GM19238 (cell line): ENCODE measurements at regions not wholly inside any gene's neighbourhood (a gene's known extent, or its start where the extent isn't known, plus 50 kb on each side); places are given as distances from the start of the nearest gene placed in this dataset.

ENCODE experiments used
- DNase-seq: peaks from one replicate; pipeline ENCODE4 v3.0.0; 2011; ENCODE audit warnings: low spot score; ENCODE audit not compliant: insufficient read length

DNA sequence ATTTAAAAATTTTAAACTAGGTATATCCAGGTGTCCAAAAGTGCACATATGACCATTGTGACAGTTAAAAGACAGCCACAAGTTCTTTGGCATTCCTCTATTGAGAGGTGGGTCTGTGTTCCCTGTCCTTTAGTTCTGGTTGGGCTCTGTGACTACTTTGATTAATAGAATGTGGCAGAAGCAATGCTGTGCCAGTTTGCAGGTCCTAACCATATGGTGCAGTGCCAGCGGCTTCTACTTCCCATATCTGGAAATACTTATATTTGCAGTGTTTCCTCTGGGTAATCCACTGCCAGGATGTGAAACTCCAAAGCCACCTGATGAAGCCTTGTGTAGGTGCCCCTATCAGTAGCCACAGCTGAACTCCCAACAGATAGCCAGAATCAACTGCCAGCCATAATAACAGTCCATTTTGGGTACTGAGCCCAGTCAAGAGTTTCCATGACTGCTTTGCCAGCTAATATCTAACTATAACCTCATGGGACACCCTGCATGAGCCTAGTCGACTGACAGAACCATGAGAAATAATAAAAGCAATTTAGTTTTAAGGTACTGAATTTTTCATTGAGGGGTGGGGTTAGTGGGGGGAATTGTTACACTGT, 361.0 kb upstream of the SEMA6A start:
- DNase-seq, result no peak

DNA sequence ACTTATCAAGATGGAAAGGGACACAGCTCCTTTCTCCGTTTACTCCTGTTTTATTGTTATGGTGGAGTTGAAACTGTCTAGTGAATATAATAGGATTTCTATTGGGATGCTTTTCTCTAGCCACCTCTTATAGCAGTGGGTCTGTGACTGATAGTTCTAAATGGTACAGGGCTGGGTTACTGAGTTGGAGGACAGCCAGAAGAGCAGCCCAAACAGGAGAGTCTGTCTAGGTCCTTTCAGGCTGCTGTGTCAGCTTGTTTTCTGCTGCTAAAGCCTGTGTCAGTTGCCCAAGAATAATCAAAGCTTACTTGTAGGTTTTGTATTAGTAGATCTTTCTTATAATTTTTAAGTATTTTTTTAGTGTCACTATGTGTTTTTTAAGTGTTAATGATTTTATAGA, 356.0 kb upstream of the SEMA6A start:
- DNase-seq, result no peak

DNA sequence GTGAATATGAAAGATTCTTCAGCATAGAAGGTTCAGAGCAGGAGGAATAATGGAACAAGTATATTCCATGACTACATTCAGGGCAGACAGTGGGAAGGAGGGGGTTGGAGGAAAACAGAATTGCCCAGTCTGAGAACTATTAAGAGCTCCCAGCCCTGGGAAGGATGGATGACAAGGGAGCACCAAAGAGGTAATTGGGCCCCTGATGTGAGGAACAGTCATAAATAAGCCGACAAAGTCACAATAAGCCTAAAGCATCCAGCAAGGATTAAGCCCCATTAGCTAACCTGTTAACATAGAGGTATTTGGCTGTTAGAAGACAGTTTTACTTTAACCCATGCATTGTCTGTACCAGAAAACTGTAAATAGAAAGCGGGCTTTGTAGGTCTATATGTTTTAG, 348.7 kb upstream of the SEMA6A start:
- DNase-seq, result no peak

DNA sequence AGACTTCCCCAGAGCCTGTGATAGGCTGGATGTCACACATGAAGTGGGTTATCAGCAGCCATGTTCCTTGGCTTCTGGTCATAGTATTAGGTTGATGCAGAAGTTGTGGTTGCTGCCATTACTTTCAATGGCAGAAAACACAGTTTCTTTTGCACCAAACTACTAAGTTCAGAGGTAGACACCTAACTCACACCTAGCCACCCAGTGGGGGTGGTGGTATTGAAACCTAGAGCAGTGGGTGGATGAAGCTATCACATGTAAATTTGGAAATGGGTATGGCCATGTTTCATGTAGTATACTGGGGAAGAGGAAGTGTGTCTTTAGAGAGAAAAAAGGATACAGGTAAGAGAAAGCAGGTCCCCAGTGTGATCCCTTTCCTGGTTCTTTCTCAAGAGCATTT, 347.9 kb upstream of the SEMA6A start:
- no peak for DNase-seq

DNA sequence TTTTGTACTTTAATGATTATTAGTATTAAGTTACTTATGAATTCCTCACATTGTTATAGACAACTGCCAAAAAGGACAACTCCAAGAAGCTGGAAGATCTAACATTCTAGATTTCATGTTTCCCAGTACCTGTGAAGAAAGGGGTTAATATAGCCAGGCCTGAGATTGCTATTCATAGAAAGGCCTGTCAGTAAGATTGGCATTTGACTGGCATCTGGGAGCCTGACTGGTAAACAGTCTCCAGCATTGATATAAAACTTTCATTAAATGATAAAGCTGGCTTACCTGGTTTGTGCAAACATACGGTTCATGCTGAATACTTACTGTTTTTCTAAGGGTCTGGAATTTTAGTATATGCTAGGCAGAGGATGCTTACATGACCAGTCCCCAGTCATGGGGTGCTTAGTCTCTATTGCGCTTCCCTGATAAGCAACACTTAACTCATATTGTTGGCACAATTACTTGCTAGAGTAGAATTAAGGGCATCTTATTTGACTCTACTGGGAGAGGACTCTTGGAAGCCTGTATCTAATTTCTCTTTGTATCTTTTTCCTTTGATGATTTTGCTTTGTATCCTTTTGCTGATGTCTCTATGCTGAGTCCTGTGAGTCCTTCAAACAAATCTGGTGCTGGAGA, 340.4 kb upstream of the SEMA6A start:
- no peak for DNase-seq

DNA sequence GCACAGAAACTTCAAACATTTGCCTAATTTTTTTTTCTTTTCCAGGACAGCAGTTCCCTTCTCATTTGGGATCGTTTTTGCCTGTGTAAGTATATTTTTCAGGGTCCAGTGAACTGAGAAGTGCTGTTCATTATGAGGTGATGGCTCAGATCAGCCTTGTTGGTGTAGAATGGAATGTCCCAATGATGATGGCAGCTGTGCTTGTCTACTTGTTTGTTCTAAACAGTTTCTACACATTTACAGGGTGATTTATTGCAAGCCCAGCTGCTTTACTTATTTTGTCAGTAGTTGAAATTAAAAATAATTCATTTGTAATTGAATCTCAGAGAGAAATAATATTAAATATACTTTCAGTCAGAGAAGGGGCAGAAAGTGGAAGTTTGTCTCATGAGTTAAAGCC, 337.6 kb upstream of the SEMA6A start:
- no peak for DNase-seq

DNA sequence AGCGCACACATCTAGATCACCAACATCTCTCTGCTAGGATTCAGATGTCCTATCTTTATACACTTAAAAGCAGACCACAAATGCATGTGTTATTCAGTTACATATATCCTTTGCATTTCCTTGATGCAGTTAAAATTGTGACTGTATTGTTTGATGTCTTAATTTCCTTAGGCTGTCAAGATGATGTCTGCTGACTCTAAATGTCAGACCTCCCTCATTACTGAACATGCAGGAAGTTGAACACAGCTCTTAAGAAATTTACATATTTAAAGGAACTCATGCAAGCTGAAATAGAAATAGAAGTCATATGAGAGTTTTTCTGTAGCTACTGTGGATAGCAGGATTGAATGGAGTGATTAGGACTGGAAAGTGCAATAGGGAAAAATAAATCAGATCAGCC, 336.5 kb upstream of the SEMA6A start:
- no peak for DNase-seq

DNA sequence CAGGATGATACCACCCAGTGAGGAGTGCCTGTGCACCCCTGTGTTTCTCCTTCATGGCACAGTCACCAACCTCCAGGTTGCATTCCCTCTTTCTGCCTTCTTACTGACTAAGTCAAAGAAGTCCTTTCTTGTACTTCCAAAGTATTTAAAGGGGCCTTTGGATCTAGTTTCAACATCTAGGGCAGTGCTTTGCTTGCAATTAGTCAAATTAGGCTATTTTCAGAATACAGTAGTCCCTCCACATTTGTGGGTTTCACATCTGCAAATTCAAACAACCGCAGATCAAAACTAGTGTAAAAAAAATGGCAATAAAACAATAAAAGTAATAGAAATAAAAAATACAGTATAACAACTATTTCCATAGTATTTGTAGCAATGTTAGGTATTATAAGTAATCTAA, 333.9 kb upstream of the SEMA6A start:
- DNase-seq, result no peak

DNA sequence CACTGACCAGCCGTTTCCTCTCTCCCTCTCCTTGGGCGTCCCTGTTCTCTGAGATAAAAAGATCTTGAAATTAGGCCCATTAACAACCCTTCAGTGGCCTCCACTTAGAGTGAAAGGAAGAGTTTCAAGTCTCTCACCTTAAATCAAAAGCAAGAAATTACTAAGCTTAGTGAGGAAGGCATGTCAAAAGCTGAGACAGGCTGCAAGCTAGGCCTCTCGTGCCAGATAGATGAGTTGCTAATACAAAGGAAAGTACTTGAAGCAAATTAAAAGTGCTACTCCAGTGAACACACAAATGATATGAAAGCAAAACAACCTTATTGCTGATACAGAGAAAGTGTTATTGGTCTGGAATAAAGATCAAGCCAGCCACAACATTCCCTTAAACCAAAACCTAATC, 331.3 kb upstream of the SEMA6A start:
- no peak for DNase-seq

DNA sequence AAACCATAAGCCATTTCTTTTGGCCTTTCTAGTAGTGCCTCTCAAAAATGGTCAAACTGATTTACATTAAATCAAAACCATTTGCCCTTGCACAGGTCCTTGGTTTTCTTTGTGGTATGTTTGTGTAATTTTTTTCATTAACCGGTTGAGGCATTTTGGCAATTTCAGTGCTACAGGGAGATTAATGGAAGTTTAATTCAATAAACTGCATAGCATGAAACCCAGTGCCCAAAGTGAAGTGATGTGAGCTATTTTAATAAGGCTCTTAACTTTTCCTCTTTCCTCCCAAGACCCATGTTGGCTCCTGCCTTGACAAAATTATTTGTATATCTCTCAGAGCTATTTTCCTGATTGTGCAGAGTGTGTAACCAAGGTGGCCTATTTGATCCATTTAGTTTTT, 326.2 kb upstream of the SEMA6A start:
- no peak for DNase-seq

DNA sequence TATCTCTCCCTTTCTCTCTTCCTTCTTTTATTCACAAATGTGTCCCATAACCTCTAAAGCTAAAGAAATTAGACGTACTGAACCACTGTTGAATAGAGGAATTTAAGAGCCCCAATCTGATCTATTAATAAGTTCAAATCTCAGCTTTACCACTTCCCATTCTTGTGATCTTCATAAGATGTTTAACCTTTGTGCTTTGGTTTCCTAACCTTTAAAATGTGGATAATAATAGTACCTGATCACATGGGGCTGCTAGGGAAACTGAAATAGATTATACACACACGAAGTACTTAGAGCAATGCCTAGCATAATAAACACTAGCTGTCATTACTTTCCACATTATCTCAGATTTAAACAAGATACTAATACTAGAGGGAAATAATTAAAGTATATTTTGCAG, 324.3 kb upstream of the SEMA6A start:
- DNase-seq, result no peak

DNA sequence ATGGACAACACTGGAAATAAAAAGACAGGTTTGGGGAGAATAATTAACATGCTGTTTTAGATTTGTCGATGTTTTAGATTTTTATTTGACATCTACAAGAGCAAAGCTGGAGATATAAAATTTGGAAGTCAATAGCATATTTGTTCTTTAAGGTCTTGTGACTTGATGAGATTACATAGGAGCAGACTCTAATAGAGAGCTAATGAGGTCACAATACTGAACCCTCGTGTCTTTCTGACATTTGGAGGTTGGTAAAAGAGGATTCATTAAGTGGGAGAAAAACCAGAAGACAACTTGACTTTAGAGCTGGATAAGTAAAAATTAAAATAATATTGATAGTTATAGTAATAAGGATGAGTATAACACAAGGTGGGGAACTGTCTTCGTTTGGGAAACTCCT, 322.7 kb upstream of the SEMA6A start:
- DNase-seq, result no peak

DNA sequence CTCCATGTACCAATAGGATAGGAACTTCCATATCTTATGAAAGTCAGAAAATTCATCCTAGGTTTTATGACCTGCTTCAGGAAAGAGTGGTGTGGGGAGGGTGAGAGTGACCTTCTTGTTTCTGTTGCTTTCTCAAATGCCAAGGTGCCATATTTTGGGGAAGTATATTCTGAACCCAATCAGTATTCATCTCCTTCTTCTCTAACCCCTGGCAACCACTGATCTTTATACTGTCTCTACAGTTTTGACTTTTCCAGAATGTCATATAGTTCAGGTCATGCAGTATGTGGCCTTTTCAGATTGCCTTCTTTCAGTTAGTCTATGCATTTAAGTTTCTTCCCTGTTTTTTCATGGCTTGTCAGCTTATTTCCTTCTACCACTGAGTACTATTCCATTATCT, 321.4 kb upstream of the SEMA6A start:
- no peak for DNase-seq

DNA sequence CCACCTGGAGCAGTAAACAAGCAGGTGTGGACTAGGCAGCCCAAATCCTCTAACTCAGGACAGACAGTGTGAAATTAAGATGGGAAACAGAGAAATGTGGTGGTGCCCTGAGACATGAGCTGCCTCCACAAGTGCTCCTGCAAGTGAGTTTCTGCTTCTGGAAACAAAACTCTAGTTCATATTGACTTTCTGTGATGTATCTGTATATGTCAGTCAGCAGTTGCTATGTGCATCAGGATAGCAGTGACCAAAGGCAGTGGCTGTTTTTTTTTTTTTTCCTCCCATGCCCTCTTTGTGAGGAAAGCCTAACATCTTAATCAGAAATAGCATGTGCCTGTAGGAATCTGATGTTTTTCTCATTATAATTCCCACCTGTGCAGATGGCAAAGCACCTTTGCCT, 318.4 kb upstream of the SEMA6A start:
- DNase-seq, result no peak

DNA sequence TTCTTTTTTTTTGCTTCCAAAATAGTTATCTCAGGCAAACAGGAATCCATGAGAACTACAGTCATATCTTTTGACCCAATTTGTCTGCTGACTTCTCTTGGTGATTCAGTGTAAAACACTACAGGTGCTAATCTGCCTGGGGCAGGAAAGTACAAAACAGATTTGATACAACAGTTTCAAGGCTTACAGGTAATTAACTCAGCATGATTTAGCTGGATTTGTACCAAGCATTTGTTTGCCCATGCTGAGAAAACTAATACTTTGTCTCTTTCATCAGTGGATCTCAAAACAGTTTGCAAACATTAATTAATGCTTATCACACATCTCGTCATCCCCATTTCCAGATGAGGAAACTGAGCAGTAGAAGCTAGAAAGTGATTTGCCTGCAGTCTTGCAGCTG, 312.5 kb upstream of the SEMA6A start:
- no peak for DNase-seq

DNA sequence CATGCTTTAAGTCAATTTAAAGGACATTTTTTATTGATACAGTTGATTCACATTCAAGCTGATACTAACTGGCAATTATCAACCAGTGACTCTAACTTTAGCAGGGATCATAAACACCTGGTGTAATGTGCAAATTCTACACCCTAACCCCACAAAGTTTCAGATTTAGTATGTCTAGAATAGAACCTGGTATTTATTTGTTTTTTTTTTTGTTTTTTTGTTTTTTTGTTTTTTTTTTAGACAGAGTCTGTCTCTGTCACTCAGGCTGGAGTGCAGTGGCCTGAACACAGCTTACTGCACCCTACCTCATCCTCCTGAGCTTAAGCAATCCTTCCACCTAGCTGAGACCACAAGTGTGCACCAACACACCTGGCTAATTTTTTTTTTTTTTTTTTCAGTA, 311.2 kb upstream of the SEMA6A start:
- no peak for DNase-seq

DNA sequence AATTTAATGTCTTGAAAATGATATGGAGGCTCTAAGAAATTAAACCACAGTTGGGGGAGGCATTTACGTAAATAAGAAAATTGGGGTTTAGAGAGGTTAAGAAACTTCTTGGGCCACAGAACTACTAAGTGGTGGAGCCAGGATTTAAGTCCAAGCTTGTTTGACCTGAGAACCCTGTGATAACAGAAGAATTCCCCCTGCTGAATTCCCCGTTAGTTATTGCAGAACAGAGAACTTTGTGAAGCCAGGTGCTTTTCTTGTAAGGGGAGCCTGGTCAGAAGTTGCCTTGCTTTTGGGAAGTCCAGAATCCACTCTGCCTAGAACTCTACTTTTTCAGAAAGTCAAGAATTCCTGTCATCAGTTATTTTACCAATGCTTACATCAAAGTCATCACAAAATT, 309.3 kb upstream of the SEMA6A start:
- DNase-seq, result no peak

DNA sequence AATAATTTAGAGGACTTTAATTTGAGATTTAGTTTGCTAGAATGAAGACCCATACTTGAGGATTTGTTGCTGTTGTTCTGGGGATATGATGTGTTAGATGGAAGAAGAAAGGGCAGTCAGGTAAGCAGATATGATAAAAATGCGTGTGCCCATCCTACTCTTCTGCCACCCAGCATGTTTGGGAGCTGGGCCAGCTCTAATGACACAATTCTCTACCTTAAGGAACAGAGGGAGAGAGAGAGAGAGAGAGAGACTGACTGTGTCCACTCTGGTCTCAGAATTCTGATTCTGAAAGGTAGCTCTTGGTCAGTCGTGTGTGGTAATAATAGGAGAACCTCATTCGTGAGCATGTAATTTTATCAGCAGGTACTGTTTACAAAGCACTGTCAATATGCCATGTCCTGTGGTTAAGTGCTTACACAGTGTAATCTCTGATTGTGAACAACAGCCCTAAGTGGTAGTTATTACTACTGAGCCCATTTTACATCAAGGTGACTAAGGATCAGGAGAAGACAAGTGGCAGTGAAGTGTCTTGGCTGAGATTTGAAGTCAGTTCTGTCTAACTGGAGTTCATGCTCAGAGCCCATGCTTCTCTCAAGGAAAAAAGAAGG, 307.4 kb upstream of the SEMA6A start:
- DNase-seq, result no peak

DNA sequence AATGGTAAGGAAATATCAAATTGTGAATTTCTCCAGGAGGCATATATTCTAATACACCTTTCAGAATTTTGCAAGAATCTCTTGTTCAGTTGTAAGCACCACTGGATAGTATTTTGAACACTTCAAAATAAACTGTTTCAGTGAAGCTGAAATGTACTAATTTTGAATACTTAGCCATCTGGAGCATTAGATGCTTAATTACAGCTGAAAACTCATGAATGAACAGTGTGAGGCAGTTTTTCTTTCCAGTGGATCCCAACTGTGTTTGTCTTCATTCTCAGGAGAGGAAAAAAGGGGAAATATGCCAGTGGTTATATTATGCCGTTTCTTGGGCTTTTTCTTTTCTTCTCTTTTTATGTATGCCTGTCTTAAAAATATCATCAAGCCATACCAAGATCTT, 306.0 kb upstream of the SEMA6A start:
- no peak for DNase-seq

DNA sequence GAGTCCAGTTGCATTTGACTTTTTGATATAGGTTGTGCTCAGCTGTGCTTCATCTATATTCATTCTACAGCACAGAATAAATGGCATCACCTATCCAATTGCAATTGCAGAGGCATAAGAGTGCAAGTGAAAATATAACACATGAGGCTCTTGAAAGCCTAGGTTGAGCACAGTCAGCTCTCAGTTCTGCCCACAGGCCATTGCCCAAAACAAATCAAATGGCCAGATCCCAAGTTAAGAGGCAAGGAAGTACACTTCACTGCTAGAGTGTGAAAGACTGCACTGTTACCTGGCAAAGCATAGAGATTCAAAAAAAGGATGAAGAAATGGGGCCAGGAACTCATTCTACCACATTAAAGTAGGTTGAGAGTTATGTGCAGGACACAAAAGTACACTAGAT, 305.5 kb upstream of the SEMA6A start:
- no peak for DNase-seq

DNA sequence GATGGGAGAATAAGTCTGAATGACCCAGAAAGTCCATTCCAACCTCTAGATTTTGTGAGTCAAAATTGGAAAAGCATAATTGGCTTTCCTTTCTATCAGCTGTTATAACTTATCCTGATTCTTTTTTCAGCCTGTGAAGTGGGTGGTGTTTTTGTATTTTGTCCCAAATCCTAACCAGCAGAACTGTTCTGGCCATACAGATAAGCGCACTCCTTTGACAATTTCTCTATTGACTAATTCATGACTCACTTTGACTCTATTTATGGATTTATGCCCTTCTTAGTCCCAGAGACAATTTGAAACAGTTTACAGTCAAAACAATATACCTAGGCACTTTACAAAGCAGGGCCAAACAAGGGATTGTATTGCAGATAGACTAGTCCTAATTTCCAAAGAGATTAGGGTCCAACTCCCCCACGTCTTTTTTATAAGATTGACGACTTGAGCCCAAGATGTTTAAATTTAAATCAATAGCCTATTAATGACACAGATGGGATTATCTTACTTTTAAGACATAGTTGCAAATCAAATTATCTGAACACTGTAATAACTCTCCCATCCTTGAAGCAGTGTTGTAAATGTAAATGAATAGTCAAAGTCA, 301.7 kb upstream of the SEMA6A start:
- DNase-seq, result no peak

DNA sequence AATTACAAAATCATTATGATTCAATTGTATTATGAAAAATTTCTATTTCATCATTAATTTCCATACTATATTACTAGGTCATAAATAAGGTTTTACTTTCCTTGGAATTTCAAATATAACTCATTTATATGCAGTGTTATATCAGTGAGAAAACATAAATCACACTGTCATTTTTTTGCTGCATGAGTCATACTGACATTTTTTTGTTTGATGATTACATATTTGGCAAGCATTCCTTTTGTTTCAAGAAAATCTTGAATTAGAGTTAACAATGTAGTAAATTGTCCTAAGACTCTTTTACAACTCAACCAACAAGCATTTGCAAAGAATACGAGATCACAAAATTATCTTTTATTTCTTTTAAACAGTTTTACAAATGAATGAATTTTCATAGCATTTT, 298.4 kb upstream of the SEMA6A start:
- no peak for DNase-seq

DNA sequence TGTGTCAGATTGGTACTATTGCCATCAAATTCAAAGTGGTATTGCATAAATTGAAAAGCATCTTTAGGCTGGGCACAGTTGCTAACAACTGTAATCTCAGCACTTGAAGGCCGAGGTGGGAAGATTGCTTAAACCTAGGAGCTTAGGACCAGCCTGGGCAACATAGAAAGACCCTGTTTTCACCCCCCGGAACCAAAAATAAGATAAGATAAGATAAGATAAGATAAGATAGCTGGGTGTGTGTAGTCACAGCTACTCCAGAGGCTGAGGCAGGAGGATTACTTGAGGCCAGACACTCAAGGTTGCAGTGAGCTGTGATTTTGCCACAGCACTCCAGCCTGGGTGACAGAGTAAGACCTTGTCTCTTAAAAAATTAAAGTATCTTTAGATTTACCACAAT, 297.9 kb upstream of the SEMA6A start:
- no peak for DNase-seq
